ENCODE measurements at regions not wholly inside any gene's neighbourhood (a gene's known extent, or its start where the extent isn't known, plus 50 kb on each side); places are given as distances from the start of the nearest gene placed in this dataset.

- TF ChIP-seq EP300 (IDR thresholded peaks at IDR 0.05) (no peak), POLR2A (IDR thresholded peaks at IDR 0.05) (no peak), CTCF (IDR thresholded peaks at IDR 0.05) (no peak)
Observed at GRCh38 chr10:44244745-44245600, 139.9 kb downstream of the CXCL12 start.
